HG02759 (cell line): ENCODE measurements at regions not wholly inside any gene's neighbourhood (a gene's known extent, or its start where the extent isn't known, plus 50 kb on each side); places are given as distances from the start of the nearest gene placed in this dataset.

Experiments
- ATAC-seq: cut with Tn5 transposase; IDR thresholded peaks from one replicate; pipeline ENCODE4 v1.9.1; 2021; ENCODE audit warnings: mild to moderate bottlenecking, moderate library complexity; ENCODE audit not compliant: unreplicated experiment

DNA sequence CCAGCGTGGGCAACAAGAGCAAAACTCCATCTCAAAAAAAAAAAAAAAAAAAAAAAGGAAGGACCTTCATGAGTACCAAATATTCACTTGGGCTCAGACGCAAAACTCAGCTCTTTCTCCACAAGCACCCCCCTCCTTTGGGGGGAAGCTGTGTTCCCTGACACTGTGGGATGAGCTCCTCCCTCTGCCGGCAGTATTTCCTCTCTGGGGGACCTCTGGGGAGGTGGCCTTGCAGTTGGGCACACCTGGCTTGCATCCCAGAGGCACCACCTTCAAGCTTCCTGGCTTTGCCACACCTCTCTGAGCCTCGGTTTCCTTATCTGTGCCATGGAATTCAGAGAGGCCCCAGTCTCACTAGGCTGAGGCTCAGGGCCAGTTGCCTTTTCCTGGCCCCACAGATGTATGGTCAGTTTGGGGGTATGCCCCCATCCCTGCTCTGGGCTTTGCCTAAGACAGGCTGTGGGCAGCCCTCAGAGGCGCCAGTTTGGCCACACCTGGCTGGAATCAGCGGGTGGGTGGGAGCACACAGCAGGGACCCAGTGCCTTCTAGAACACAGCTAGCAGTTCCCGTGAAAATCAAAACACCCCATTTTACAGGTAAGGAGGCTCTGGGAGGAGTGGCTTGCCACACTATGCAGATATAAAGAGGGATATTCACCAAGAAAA, 157.5 kb upstream of the IER5L start:
- ATAC-seq, result no peak

DNA sequence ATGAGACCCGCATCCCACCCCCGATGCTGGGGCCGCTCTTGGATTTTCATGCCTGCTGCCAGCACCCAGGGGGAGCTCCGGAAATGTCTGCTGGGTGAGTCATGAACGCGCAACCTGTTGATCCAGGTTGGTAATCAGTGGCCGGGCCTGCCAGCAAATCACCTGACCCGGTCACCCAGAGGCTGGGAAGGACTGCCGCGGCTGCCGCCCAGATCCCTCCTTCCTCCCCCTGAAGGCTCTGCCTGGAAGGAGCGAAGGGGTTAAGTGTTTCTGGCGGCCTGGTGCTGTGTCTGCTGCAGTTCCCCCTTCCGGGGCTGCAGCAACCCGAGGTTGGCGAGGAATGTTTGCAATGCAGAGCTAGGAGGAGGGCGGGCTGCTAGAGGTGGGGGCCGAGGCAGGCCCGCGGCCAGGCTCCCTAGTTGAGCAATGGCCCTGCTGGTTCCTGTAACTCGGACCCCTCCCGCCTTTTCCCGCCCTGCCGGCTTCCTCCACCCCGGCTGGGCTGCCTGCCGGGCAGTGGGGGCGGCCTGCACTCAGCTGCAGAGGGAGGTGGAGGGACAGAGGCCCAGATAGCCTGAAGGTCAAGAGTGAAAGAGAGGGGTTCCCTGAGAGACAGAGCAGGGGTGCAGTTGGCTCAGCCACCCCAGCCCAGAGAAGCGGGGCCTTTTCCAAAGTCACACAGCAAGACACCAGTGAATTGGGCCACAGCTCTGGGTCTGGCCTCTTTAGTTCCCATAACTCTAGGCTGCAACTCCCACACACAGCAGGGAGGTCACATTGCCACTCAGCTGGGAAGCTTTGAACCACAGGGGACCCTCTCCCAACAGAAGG, 156.3 kb upstream of the IER5L start:
- no peak for ATAC-seq

DNA sequence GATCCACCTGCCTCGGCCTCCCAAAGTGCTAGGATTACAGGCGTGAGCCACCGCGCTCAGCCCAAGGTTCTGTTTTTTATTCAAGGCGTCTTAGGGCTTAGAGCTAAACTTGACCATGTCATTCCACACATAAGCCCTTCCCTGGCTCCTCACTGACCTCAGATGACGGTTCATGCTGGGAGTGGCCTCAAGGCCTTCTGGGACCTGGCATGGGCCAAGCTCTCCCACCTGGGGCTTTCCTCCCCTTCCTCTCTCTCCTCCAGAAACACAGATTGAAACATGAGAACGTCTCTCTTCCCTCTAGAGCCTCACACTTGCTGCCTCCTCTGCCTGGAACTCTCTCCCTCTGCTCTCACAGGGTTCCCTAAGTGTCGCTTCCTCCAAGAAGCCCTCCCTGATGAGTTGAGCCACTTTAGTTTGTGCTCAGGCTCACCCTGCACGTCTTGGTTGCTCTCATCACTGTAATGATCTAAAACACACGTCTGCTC, 155.6 kb upstream of the IER5L start:
- no peak for ATAC-seq

DNA sequence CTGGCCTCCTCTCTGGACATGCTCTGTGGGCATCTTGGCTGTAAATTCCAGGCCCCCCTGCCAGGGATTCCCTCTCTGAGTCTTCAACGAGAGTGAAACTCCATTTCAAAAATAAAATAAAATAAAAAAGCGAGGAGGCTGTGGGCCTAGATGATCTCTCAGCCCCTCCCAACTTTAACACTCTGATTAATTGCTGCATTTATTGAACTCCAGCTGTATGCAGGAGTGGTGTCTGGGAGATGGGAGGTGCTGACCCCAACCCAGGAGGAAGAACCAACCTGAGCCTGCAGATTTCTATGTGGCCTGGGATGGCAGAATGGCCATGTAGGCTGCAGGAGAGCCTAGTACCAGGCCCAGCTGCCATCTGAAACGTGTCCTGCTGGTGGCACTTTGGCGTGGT, 154.5 kb upstream of the IER5L start:
- no peak for ATAC-seq

DNA sequence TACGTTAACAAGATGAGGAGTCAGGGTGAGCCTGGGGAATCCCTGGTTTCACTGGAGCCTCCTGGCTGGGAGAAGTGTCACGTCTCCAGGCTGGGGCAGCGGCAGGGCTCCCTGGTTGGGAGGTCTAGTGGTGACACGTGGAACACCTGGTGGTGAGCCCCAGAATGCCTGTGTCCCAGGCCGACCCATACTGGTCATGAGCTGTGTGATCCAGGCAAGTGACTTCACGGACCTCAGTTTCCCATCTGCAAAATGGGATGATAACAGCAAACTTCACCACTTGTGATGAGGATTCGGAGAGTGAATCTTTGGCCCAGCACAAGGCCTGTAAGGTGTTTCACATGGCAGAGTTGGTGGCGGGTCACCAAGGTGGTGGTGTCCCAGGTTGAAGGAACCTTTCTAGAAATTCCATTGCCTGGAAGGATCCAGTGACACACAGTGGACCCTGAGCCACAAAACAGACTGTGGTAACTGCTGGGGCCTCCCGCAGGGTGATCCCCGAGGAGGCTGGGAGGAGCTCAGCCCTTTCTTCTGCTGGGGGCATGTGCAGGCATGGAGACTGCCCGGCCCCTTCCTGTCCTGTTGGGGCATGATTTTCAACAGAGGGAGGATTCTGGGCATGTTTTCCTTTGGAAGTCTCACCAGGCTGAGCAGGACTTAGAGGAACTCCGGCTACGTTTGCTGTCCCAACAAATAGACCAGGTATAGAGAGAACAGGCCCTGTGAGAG, 153.9 kb upstream of the IER5L start:
- no peak for ATAC-seq

DNA sequence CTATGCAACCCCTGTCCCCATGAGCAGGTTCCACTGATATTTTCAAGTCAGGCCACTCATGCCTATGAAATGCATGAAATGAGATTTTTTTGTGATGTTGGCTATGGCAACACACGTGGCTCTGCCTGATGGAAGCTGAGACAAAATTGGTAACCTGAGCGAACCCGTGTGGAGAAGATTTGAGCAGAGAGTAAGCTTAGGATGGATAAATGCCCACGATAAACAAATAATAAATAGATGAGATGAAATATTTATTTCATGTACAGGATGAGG, 153.4 kb upstream of the IER5L start:
- ATAC-seq, result no peak

DNA sequence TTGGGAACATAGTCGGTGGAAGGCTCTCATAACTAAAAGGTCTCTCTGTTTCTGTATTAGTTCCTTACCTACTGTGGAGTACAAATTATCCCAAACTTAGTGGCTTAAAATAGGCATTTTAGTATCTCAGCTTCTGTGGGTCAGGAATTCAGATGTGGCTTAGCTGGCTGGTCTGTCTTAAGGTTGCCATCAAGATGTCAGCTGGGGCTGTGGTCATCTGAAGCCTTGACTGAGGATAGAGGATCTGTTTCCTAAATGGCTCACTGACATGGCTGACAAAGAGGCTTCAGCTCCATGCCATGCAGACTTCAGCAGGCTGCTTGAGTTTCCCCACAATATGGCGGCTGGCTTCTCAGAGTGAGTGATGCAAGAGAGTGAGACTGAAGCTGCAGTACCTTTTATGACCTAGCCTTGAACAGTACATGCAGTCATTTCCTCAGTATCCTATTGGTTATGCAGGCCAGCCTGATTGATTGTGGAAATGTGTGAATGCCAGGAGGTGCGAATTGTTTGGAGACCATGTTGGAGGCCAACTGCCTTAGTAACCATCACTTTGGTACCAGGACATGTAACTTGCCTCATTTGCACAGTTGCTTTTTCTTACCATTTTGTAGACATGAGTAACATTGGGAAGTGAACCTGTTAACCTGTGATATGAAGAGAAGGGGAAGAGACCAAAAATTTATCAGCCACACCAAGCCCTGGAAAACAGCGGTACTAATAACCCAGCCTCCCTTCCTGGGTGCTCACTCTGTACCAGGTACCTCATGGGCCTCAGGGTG, 152.8 kb upstream of the IER5L start:
- no peak for ATAC-seq

DNA sequence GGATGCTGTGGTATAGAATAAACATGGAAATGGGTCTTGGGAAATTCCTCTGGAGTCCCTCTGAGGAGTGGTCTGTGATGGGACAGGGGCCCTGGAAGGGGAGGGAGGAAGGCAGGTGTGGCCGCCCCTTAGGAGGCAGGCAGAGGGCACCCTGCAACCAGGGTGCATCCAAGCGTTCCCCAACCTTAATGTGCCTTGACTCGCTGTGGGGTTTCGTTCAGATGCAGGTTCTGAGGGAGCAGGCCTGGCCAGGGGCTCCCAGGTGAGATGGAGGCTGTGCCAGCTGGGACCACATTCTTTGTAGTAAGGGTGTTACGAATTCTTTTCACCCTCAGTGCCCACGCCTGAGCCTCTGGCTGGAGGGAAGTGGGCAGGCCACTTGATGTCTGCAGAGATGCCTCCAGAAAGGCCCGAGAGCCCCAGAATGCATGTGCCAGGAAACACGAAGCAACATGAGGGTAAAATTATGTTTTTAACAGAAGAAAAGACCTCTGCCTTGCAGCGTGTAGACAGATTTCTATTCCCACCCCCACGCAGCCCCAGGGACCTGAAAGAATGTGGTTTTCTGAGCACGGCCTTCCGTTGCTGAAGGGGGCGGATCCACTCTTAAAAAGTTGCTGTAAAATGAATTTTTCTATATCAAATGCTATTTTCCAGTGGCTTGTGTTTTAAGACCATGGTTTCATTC, 150.4 kb upstream of the IER5L start:
- no peak for ATAC-seq

DNA sequence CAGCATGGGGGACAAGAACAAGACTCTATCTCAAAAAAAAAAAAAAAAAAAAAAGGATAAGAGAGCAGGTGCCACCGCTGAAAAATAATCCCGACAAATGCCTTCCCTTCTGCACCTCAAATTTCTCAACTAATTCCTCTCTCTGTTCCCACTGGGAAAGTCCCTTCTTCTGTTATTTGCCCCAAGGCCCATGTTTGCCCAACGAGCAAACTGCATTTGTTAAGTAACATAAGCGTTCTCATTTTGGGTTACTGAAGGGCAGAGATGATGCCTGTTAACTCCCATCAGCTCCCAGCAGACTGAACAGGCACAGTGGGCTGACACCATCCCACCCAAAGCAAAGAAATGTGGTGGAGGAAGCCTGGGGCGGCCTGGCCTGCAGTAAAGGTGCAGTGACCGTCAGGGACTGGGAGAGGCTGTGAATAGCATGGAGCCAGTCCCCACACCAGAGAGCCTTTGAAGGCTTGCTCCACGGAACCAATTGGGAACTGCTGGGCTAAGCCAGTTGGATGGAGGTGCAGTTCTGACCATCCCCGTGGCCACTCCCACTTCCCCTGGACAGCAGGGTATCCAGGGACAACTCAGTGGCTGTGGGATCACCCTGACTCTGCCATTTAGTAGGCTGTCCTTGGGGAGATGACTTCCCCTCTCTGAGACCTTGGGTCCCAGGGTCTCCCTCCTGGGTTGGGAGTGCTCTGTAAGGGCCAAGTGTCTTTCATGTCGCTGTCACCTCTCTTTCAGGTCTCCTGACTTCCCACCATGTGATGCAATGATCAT, 149.7 kb upstream of the IER5L start:
- ATAC-seq, result no peak

DNA sequence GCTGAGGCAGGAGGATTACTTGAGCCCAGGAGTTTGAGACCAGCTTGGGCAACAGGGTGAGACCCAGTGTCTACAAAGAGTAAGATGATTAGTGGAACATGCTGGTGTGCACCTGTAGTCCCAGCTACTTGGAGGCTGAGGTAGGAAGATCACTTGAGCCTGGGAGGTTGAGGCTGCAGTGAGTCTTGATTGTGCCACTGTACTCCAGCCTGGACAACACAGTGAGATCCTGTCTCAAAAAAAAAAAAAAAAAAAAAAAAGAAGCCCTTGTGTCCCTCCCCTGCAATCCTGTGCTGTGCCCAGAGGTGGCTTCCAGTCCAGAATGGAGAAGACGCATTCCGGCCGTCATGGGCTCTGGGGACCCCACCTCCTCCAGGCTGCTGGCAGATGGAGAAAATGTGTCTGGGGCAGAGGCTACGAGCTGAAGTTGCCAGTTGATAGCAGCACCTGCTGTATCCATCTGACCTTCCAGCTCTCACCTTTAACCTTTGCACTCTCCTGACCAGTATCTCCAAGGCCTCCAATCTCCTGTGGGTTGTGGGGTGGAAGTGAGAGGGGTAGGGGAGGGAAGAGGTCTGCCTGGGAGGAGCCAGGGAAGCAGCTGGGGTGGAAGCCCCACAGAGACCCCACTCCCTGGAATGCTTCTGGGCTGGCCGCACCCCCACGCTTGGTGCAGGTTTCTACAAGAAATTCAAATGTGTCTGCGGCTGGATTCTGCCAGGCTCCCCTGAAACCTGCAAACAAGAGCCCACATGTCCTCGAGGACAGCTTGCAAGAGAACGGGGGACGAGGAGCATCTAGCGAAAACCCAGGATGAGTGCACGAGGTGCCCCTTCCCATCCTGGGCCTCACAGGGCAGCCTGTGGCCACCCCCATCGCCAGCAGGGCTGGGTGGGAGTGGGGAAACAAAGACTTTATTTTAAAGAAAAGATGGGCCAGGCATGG, 148.3 kb upstream of the IER5L start:
- ATAC-seq, result no peak

DNA sequence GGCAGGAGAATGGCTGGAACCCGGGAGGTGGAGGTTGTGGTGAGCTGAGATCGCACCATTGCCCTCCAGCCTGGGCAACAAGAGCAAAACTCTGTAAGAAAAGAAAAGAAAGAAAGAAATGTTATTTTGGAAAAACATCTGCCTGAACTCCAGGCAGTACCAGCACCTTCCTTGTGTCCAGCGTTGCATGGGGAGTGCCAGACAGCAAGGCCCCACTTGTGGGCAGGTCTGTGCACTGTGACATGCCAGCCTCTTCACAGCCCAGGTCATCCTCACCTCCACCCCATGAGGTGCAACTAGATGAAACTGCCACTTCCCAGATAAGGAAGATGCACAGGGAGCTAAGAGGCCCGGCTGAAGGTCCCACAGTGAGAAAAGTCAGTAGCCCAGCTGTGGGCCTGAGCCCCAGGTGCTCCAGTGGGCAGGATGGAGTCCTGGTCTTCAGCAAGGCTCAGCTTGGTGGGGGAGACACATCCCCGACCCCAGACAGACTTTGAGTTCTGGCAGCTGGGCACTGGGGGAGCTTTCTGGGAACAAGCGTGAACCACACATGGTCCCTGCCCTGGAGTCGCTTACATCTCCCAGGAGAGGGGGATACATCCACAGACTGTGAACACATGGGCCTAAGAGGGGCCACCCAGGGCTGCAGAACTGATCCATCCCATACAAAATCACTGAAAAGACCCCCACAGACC, 146.9 kb upstream of the IER5L start:
- no peak for ATAC-seq

DNA sequence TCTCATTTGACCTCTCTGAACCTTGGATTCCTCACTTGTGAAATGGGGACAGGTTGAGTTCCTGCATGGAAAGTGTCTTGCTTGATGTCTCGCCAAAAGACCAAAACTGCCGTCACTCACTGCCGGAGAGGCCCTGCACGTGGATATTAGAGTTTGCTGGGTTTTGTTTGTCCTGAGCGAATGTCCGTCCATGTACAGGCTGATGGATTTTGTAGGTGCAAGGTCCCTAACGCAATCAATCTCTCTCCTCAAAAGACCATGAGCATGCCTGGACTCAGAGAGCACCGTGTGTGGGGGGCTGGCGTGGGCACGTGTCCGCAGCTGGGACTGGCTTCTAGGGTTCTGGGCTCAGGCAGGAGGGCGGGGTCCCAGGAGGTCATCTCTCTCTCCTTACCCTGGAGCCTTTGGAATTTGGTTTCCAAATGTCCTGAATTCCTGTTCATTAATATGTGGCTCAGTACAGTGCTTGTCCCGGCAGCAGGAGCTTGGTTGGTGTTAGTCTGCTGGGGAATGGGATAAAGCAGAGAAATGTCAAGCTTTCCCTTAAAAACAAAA, 146.0 kb upstream of the IER5L start:
- no peak for ATAC-seq

DNA sequence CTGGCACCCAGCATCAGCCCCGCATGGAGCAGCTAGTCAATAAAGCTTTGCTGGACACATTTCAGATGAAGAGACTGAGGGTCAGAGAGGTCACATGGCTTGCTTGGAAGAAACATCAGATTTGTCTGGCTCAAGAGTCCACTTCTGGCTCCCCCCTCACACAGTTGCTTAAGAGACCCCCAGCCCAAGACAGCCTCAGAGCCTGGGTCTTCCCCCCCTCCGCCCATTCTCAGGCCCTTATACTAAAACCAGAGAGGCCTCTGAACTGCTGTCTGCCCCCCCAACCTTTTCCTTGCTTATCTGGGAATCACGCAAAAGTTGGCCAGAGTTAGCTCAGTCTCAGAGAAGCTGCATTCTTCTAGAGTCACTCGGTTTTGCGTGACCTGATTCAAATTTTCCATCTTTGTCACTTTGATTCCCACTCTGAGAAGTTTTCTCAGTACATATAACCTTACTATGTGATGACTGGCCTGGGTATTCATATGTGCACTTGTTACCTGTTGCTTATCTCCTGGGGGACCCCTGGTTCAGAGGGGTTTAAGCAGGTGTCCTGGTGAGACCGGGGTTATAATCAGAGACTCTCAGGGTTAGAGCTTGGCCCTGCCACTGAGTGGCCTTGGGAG, 145.4 kb upstream of the IER5L start:
- no peak for ATAC-seq

DNA sequence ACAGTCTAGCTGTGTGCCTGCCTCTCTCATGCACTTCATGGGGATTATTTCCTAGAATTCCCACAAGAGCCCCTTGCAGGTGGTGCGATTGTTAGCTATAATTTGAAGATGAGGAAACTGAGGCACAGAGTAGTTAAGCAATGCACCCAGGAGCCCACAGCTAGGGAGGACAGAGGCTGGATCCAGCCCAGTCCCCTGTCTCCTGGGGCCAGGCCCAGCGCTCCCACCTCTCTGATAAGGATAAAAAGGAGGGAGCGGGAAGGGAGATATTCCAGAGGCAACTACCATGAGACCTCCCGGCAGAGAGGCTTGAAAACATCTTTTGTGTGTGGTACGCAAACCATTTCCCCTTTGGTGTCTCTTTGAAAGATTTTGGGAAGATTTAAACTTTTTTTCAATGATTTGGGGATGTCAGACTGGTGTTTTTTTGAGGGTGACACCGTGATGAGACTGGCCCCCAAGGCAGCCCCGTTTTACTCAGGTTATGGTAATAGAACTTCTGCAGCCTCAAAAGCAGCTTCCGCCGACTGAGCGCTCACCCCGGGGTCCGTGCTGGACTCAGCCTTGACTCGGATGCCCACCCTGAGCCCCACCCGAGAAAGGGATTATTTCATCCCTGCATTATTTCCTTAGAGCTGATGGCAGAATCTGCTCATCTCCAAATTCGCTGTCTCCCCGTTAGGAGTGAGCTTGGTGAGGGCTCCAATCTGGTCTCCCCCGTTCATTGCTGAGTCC, 144.7 kb upstream of the IER5L start:
- no peak for ATAC-seq

DNA sequence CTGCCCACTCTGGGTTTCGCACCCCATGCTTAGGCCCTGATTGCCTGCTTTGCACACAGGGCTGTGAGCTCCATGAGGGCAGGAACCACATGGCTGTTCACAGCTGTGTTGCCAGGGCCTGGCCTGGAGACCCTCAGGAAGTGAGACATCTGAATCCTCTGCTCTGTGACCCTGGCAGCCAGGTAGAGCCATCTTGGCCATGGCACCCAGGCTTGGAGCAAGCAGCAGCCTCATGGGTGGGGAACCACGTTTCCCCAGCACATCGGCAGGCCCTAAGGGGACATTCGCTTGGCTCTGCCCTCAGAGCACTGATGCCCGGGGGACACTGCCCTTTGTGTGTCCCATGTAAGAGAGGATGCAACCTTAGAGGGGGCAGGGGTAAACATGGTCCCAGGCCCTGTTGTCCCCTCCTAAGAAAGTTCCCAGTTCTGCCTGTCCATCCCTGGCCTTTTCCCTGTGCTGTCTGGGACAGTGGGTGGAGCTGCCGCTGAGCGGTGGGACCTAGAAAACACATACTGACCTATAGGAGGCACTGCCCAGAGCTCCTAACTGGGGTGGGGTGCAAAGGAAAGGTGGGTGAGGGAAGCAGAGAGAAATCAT, 144.1 kb upstream of the IER5L start:
- no peak for ATAC-seq

DNA sequence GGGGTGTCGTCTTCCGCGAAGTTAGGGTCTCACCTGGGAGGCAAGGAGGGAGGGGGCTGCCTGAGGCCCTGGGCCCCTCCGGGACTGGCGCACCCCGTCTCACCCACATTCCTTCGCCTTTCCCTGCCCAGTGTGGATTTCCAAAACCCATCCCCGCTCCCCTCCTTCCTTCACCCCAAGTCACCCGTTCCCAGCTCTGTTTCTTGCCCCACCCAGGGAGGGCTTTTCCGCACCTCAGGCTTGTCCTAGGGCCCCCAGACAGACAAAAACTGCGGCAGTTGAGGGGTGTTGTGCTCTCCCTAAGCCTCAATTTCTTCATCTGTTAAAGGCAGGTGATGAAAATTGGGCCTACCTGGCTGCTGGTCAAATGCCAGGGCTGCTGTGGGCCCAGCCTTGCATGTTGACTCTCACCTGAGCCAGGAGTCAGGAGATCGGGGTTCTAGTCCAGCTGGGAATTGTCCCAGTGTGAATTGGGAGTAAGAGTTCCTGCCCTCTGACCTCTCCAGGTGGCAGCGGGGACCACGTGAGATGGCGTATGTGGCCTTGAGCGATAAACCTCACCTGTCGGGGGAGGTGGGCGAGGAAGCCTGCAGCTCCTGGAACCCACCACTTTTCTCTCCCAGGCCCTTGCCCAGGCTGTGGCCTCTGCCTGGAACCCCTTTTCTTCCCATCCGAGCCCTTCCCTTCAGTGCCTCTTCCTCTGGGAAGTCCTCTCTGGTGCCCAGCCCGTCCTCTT, 143.4 kb upstream of the IER5L start:
- ATAC-seq, result no peak
